Trophoblast cell (in vitro differentiated cells and primary cell): ENCODE measurements at regions not wholly inside any gene's neighbourhood (a gene's known extent, or its start where the extent isn't known, plus 50 kb on each side); places are given as distances from the start of the nearest gene placed in this dataset.

Experiments
- DNase-seq, 2 donors: peaks; one replicate each; pipeline ENCODE4 v3.0.0-alpha.2; 2016
- H2AFZ ChIP-seq: 2 replicates; pipeline ENCODE4 v1.6.1; 2013; ENCODE audit warnings: low read length, moderate library complexity, mild to moderate bottlenecking; ENCODE audit not compliant: insufficient read depth, poor library complexity
- H2AK5ac ChIP-seq: 2 replicates; pipeline ENCODE4 v1.6.1; 2013; ENCODE audit warnings: mild to moderate bottlenecking, low read length
- H2BK120ac ChIP-seq: 2 replicates; pipeline ENCODE4 v1.6.1; 2013; ENCODE audit warnings: low read length, mild to moderate bottlenecking, moderate library complexity; ENCODE audit not compliant: insufficient read depth, poor library complexity
- H2BK12ac ChIP-seq: 2 replicates; pipeline ENCODE4 v1.6.1; 2013; ENCODE audit warnings: mild to moderate bottlenecking, low read length, moderate library complexity
- H2BK5ac ChIP-seq: 2 replicates; pipeline ENCODE4 v1.6.1; 2013; ENCODE audit warnings: low read length, low read depth, moderate library complexity, mild to moderate bottlenecking; ENCODE audit not compliant: poor library complexity
- H3K14ac ChIP-seq: 2 replicates; pipeline ENCODE4 v1.6.1; 2013; ENCODE audit warnings: mild to moderate bottlenecking, low read length
- H3K18ac ChIP-seq: 2 replicates; pipeline ENCODE4 v1.6.1; 2013; ENCODE audit warnings: mild to moderate bottlenecking, low read length
- H3K23ac ChIP-seq: 2 replicates; pipeline ENCODE4 v1.6.1; 2013; ENCODE audit warnings: low read length
- H3K27ac ChIP-seq: 2 replicates; pipeline ENCODE4 v1.5.1; 2013; ENCODE audit warnings: low read depth, mild to moderate bottlenecking, inconsistent platforms, low read length, moderate library complexity
- H3K27me3 ChIP-seq: 2 replicates; pipeline ENCODE4 v1.6.1; 2013; ENCODE audit warnings: inconsistent platforms, mild to moderate bottlenecking, low read length, moderate library complexity; ENCODE audit not compliant: insufficient read depth
- H3K36me3 ChIP-seq, 2 experiments: 1 replicate in 1 of 2; 2 replicates in 1 of 2; pipeline ENCODE4 v1.6.1; 2013; ENCODE audit warnings: low read length in 2 of 2, mild to moderate bottlenecking in 2 of 2, moderate library complexity in 1 of 2; ENCODE audit not compliant: insufficient read depth in 2 of 2, control insufficient read depth in 1 of 2
- H3K4ac ChIP-seq: 2 replicates; pipeline ENCODE4 v1.6.1; 2013; ENCODE audit warnings: low read depth, mild to moderate bottlenecking, low read length, moderate library complexity
- H3K4me1 ChIP-seq, 2 experiments: 1 replicate in 1 of 2; 2 replicates in 1 of 2; pipeline ENCODE4 v1.6.1; 2013; ENCODE audit warnings: low read length in 2 of 2, mild to moderate bottlenecking in 2 of 2, moderate library complexity in 1 of 2; ENCODE audit not compliant: insufficient read depth in 2 of 2, control insufficient read depth in 1 of 2
- H3K4me2 ChIP-seq: 2 replicates; pipeline ENCODE4 v1.6.1; 2013; ENCODE audit warnings: inconsistent platforms, mild to moderate bottlenecking, low read length, moderate library complexity
- H3K4me3 ChIP-seq: 2 replicates; pipeline ENCODE4 v1.5.1; 2013; ENCODE audit warnings: mild to moderate bottlenecking, low read depth, low read length, inconsistent platforms
- H3K79me1 ChIP-seq: one replicate; pipeline ENCODE4 v1.6.1; 2013; ENCODE audit warnings: low read length
- H3K79me2 ChIP-seq: 2 replicates; pipeline ENCODE4 v1.6.1; 2013; ENCODE audit warnings: low read length, mild to moderate bottlenecking; ENCODE audit not compliant: control insufficient read depth, insufficient read depth, poor library complexity
- H3K9ac ChIP-seq: 2 replicates; pipeline ENCODE4 v1.6.1; 2013; ENCODE audit warnings: mild to moderate bottlenecking, low read length
- H3K9me3 ChIP-seq: 2 replicates; pipeline ENCODE4 v1.6.1; 2013; ENCODE audit warnings: low read depth, mild to moderate bottlenecking, control low read depth, inconsistent platforms, low read length; ENCODE audit not compliant: insufficient read depth
- H4K12ac ChIP-seq: 2 replicates; pipeline ENCODE4 v1.6.1; 2013; ENCODE audit warnings: low read depth, mild to moderate bottlenecking, low read length, moderate library complexity
- H4K8ac ChIP-seq: 2 replicates; pipeline ENCODE4 v1.6.1; 2013; ENCODE audit warnings: low read depth, mild to moderate bottlenecking, low read length, moderate library complexity
- H4K91ac ChIP-seq: one replicate; pipeline ENCODE4 v1.6.1; 2013; ENCODE audit warnings: low read depth, mild to moderate bottlenecking, low read length, moderate library complexity
- WGBS: extraction: QIAGEN DNeasy Blood & Tissue Kit; methylation state at CpG from one replicate; pipeline ENCODE4 v1.1.7; 2013; ENCODE audit warnings: missing lambda C conversion rate; ENCODE audit not compliant: insufficient read length, insufficient coverage; ENCODE audit errors: extremely low coverage; 5-methylcytosine and 5-hydroxymethylcytosine counted together

- Histone ChIP-seq H4K91ac (no peak overlapping the region), H3K4me2 (no peak overlapping the region), H3K27ac (no peak overlapping the region), H3K4me3 (no peak overlapping the region), H3K14ac (no peak overlapping the region), H2AFZ (no peak overlapping the region), H2BK120ac (no peak overlapping the region), H3K79me1 (no peaks in the 10 kb centered on the region), H4K12ac (no peak overlapping the region), H3K9ac (no peak overlapping the region), H3K18ac (no peak overlapping the region), H3K4ac (no peak overlapping the region), H3K79me2 (peaks cover 3% of the 10 kb centered on the region), H4K8ac (no peak overlapping the region), H3K27me3 (no peaks in the 10 kb centered on the region), H3K4me1 (no peaks in the 10 kb centered on the region), H2BK5ac (no peak overlapping the region), H3K23ac (no peak overlapping the region), H3K9me3 (no peaks in the 10 kb centered on the region), H2BK12ac (no peak overlapping the region), H2AK5ac (no peak overlapping the region), H3K36me3 (no peaks in the 10 kb centered on the region)
- no peak for DNase-seq
- WGBS, result no CpG with 5 or more reads among the region's 2 CpGs
Observed at GRCh38 chr2:59399126-59399525, 1154.3 kb downstream of the BCL11A start.

- H3K4me3 ChIP-seq, result no peak overlapping the region
- no peak overlapping the region for H2BK5ac ChIP-seq
- no peak overlapping the region for H3K4me2 ChIP-seq
- H3K9me3 ChIP-seq, result no peaks in the 10 kb centered on the region
- H3K23ac ChIP-seq, result no peak overlapping the region
- DNase-seq, result no peak
- H3K4ac ChIP-seq, result no peak overlapping the region
- no peak overlapping the region for H3K27ac ChIP-seq
- peak overlapping the region; percentile 54 for H4K12ac ChIP-seq
- H3K4me1 ChIP-seq, result no peaks in the 10 kb centered on the region
- H2BK120ac ChIP-seq, result no peak overlapping the region
- no peak overlapping the region for H2AK5ac ChIP-seq
- H2AFZ ChIP-seq, result no peak overlapping the region
- H4K91ac ChIP-seq, result no peak overlapping the region
- H3K14ac ChIP-seq, result no peak overlapping the region
- H4K8ac ChIP-seq, result no peak overlapping the region
- no peaks in the 10 kb centered on the region for H3K79me1 ChIP-seq
- H3K9ac ChIP-seq, result no peak overlapping the region
- H2BK12ac ChIP-seq, result no peak overlapping the region
- no peaks in the 10 kb centered on the region for H3K36me3 ChIP-seq
- H3K18ac ChIP-seq, result no peak overlapping the region
- H3K79me2 ChIP-seq, result peaks cover 3% of the 10 kb centered on the region
- no peaks in the 10 kb centered on the region for H3K27me3 ChIP-seq
Observed at GRCh38 chr2:59398081-59398480, 1155.4 kb downstream of the BCL11A start.

- H3K36me3 ChIP-seq, result no peaks in the 10 kb centered on the region
- H3K27me3 ChIP-seq, result no peaks in the 10 kb centered on the region
- WGBS, result no CpG with 5 or more reads among the region's 4 CpGs
- no peaks in the 10 kb centered on the region for H3K4me1 ChIP-seq
- H4K91ac ChIP-seq, result peak overlapping the region; percentile 36
- no peak overlapping the region for H2AFZ ChIP-seq
- no peak overlapping the region for H3K4me3 ChIP-seq
- H4K8ac ChIP-seq, result no peak overlapping the region
- H3K4ac ChIP-seq, result no peak overlapping the region
- H3K18ac ChIP-seq, result no peak overlapping the region
- DNase-seq, result no peak
- no peaks in the 10 kb centered on the region for H3K79me1 ChIP-seq
- no peak overlapping the region for H4K12ac ChIP-seq
- H2BK12ac ChIP-seq, result no peak overlapping the region
- no peak overlapping the region for H3K9ac ChIP-seq
- H3K9me3 ChIP-seq, result no peaks in the 10 kb centered on the region
- H2BK5ac ChIP-seq, result no peak overlapping the region
- no peak overlapping the region for H2BK120ac ChIP-seq
- H3K27ac ChIP-seq, result no peak overlapping the region
- no peak overlapping the region for H3K23ac ChIP-seq
- H3K4me2 ChIP-seq, result no peak overlapping the region
- H2AK5ac ChIP-seq, result no peak overlapping the region
- peaks cover 3% of the 10 kb centered on the region for H3K79me2 ChIP-seq
- H3K14ac ChIP-seq, result no peak overlapping the region
Observed at GRCh38 chr2:59395119-59395518, 1154.0 kb upstream of the FANCL start.

- H2AFZ ChIP-seq, result no peak overlapping the region
- no peaks in the 10 kb centered on the region for H3K79me1 ChIP-seq
- no peak for DNase-seq
- H4K12ac ChIP-seq, result no peak overlapping the region
- no peak overlapping the region for H3K4me2 ChIP-seq
- no peak overlapping the region for H2BK12ac ChIP-seq
- H3K18ac ChIP-seq, result no peak overlapping the region
- no peak overlapping the region for H4K91ac ChIP-seq
- H3K23ac ChIP-seq, result no peak overlapping the region
- no peak overlapping the region for H3K27ac ChIP-seq
- no peaks in the 10 kb centered on the region for H3K4me1 ChIP-seq
- H3K79me2 ChIP-seq, result no peaks in the 10 kb centered on the region
- no CpG with 5 or more reads among the region's 2 CpGs for WGBS
- H4K8ac ChIP-seq, result no peak overlapping the region
- no peak overlapping the region for H3K4me3 ChIP-seq
- H2BK5ac ChIP-seq, result no peak overlapping the region
- H3K27me3 ChIP-seq, result no peaks in the 10 kb centered on the region
- H3K9me3 ChIP-seq, result no peaks in the 10 kb centered on the region
- H2AK5ac ChIP-seq, result no peak overlapping the region
- no peak overlapping the region for H3K14ac ChIP-seq
- no peak overlapping the region for H2BK120ac ChIP-seq
- H3K4ac ChIP-seq, result no peak overlapping the region
- no peaks in the 10 kb centered on the region for H3K36me3 ChIP-seq
- H3K9ac ChIP-seq, result no peak overlapping the region
Observed at GRCh38 chr2:59391896-59392295, 1150.8 kb upstream of the FANCL start.
